HepG2 (cell line): ENCODE measurements at regions not wholly inside any gene's neighbourhood (a gene's known extent, or its start where the extent isn't known, plus 50 kb on each side); places are given as distances from the start of the nearest gene placed in this dataset.

Source experiments
- ATAC-seq: fragments of 200-7000 bp; cut with Tn5 transposase; 3 replicates; pipeline ENCODE4 v1.9.1; 2020; ENCODE audit warnings: mild to moderate bottlenecking, moderate library complexity
- BruUV-seq: library from RNA; stranded (reverse); fragments of 400-500 nt; replicated peaks from 2 replicates; lab custom pipeline; 2021; lab: Mats Ljungman, UMichigan
- CTCF ChIA-PET: fragments of 300-600 bp; formaldehyde crosslinking; extraction: SDS; loops from one replicate; lab custom pipeline; 2021; ENCODE audit warnings: low total read pairs, inconsistent platforms, low intra/inter-chr PET ratio; lab: Yijun Ruan, JAX
- POLR2A ChIA-PET: fragments of 350-600 bp; sonication (Branson Sonifier 250); formaldehyde crosslinking; loops from one replicate; lab custom pipeline; 2020; ENCODE audit warnings: antibody characterized with exemption, inconsistent platforms; lab: Yijun Ruan, JAX
- DNase-seq: peaks from one replicate; pipeline ENCODE4 v3.0.0-alpha.2; 2015; ENCODE audit warnings: low spot score
- FAIRE-seq: peaks from 3 replicates; lab custom pipeline; 2011; peaks lifted over from hg19 to GRCh38; lab: Jason Lieb, UNC
- H2AFZ ChIP-seq: one replicate; pipeline ENCODE4 v1.6.1; 2011; ENCODE audit warnings: low read length, inconsistent platforms
- H3K27ac ChIP-seq: fragments of 300-600 bp; 3 replicates; pipeline ENCODE4 v1.8.0; 2011; ENCODE audit warnings: mixed run types, mild to moderate bottlenecking, mixed read lengths, low read length, inconsistent platforms; ENCODE audit not compliant: insufficient read depth; ENCODE audit errors: extremely low read length
- H3K27me3 ChIP-seq, 2 experiments: fragments of 200-600 bp in 1 of 2; 2 replicates in 1 of 2; 3 replicates in 1 of 2; pipeline versions ENCODE4 v1.6.0 to v1.8.0; 2011; ENCODE audit warnings: low read length in 2 of 2, mild to moderate bottlenecking in 2 of 2, moderate library complexity in 2 of 2, inconsistent platforms in 1 of 2; ENCODE audit not compliant: insufficient read depth in 2 of 2, control insufficient read depth in 1 of 2
- H3K36me3 ChIP-seq, 2 experiments: fragments of 200-600 bp in 1 of 2; replicated peaks in 1 of 2; 2 replicates in 1 of 2; 3 replicates in 1 of 2; pipeline versions ENCODE4 v1.5.1 to v1.8.0; 2011; ENCODE audit warnings: low read length in 2 of 2, inconsistent platforms in 1 of 2; ENCODE audit not compliant: insufficient read depth in 2 of 2, control insufficient read depth in 1 of 2
- H3K4me1 ChIP-seq: 2 replicates; pipeline ENCODE4 v1.5.1; 2012; ENCODE audit warnings: low read length, inconsistent platforms; ENCODE audit not compliant: insufficient read depth
- H3K4me2 ChIP-seq: 2 replicates; pipeline ENCODE4 v1.6.0; 2011; ENCODE audit warnings: low read depth, low read length, inconsistent platforms
- H3K4me3 ChIP-seq, 3 experiments: fragments of 200-600 bp in 1 of 3; sonication (generic), shearing (Covaris generic) in 1 of 3; replicated peaks in 1 of 3; 2 replicates each; pipeline ENCODE4 v1.5.1; 2011 to 2016; ENCODE audit warnings: low read length in 3 of 3, inconsistent platforms in 2 of 3, low read depth in 2 of 3, mild to moderate bottlenecking in 2 of 3, control low read depth in 1 of 3, mixed read lengths in 1 of 3; ENCODE audit not compliant: insufficient read depth in 1 of 3
- H3K79me2 ChIP-seq: one replicate; pipeline ENCODE4 v1.6.1; 2011; ENCODE audit warnings: low read length, inconsistent platforms; ENCODE audit not compliant: insufficient read depth
- H3K9ac ChIP-seq: 2 replicates; pipeline ENCODE4 v1.6.0; 2011; ENCODE audit warnings: mild to moderate bottlenecking, low read depth, low read length, inconsistent platforms; ENCODE audit not compliant: insufficient read depth
- H3K9me3 ChIP-seq: 2 replicates; pipeline ENCODE4 v1.5.1; 2012; ENCODE audit warnings: mild to moderate bottlenecking, low read length
- H4K20me1 ChIP-seq: 2 replicates; pipeline ENCODE4 v1.6.0; 2011; ENCODE audit warnings: inconsistent platforms, mild to moderate bottlenecking, low read length, moderate library complexity; ENCODE audit not compliant: insufficient read depth
- CSRNP2 ChIP-seq: sonication (generic); formaldehyde crosslinking; conservative IDR thresholded peaks from 2 replicates; pipeline ENCODE4 v1.8.0; 2022; ENCODE audit warnings: low read depth, missing genetic modification reagents
- HOXA3 ChIP-seq: sonication (generic); formaldehyde crosslinking; IDR thresholded peaks from 2 replicates; pipeline ENCODE4 v1.5.0; 2020; ENCODE audit warnings: missing genetic modification reagents
- RXRB ChIP-seq: IDR thresholded peaks from 2 replicates; pipeline ENCODE4 v1.6.1; 2016; ENCODE audit warnings: borderline replicate concordance, missing genetic modification reagents, missing compliant biosample characterization
- SNAPC2 ChIP-seq: sonication (generic); formaldehyde crosslinking; IDR thresholded peaks from 2 replicates; pipeline ENCODE4 v1.8.1; 2022; ENCODE audit warnings: mild to moderate bottlenecking, missing genetic modification reagents
- SP140L ChIP-seq: sonication (generic); formaldehyde crosslinking; IDR thresholded peaks from 2 replicates; pipeline ENCODE4 v1.4.0; 2020; ENCODE audit warnings: missing genetic modification reagents, borderline replicate concordance
- ZFP36L1 ChIP-seq: sonication (generic); formaldehyde crosslinking; IDR thresholded peaks from 2 replicates; pipeline ENCODE4 v1.8.0; 2022; ENCODE audit warnings: mild to moderate bottlenecking, missing genetic modification reagents, moderate library complexity
- ZNF207 ChIP-seq: fragments of 450-650 bp; IDR thresholded peaks from 2 replicates; pipeline ENCODE4 v1.6.1; 2016; ENCODE audit warnings: antibody characterized with exemption, borderline replicate concordance
- ZNF367 ChIP-seq: sonication (generic); formaldehyde crosslinking; IDR thresholded peaks from 2 replicates; pipeline ENCODE4 v1.4.0; 2020; ENCODE audit warnings: missing genetic modification reagents, borderline replicate concordance
- ZNF556 ChIP-seq: sonication (generic); formaldehyde crosslinking; IDR thresholded peaks from 2 replicates; pipeline ENCODE4 v1.4.0; 2020; ENCODE audit warnings: mild to moderate bottlenecking, missing genetic modification reagents, borderline replicate concordance
- ZNF720 ChIP-seq: sonication (generic); formaldehyde crosslinking; IDR thresholded peaks from 2 replicates; pipeline ENCODE4 v1.4.0; 2020; ENCODE audit warnings: missing genetic modification reagents
- WGBS: methylation state at CpG from one replicate; pipeline ENCODE4 v1.1.6; 2017; ENCODE audit warnings: low lambda C conversion rate; 5-methylcytosine and 5-hydroxymethylcytosine counted together
- in situ Hi-C: cut with HindIII; loops from 2 replicates; pipeline ENCODE4 v1.10.0; 2017; ENCODE audit warnings: low pct_unique_long_range_greater_than_20kb; ENCODE audit not compliant: extremely low pct_ligation_motif_present
- intact Hi-C: fragments of 100-400 bp; cut with micrococcal nuclease; formaldehyde crosslinking; loops from one replicate; pipeline ENCODE4 v1.10.0; 2022; ENCODE audit not compliant: unreplicated experiment
- TF ChIP-seq, protein P1 (sequence below): sonication (generic); formaldehyde crosslinking; IDR thresholded peaks from 2 replicates; pipeline ENCODE4 v1.5.0; 2020; ENCODE audit warnings: missing genetic modification reagents, mild to moderate bottlenecking, borderline replicate concordance
- TF ChIP-seq, protein P2 (sequence below): IDR thresholded peaks from 2 replicates; pipeline ENCODE4 v1.6.1; 2018; ENCODE audit warnings: missing genetic modification reagents, mild to moderate bottlenecking, missing compliant biosample characterization

DNA sequence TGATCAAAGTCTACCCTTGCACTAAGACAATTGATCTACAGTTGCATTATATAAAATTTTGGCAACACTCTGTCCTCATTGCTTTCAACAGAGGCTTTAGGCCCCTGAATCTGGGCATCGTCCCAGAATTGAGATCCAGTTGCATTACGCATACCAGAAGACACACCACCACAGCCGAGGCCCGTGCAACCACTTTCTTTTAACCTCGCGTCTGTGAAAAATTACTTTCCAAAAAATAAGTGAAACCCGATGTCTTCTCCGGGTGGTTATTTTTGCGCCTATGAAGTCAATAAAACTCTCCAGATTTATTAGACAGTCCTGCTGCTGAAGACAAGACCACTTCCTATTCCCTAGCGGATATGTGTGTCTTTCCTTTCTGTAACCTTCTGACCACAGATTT lies 52.1 kb upstream of the NFIB start (continued):
- TF ChIP-seq, protein P1, sequence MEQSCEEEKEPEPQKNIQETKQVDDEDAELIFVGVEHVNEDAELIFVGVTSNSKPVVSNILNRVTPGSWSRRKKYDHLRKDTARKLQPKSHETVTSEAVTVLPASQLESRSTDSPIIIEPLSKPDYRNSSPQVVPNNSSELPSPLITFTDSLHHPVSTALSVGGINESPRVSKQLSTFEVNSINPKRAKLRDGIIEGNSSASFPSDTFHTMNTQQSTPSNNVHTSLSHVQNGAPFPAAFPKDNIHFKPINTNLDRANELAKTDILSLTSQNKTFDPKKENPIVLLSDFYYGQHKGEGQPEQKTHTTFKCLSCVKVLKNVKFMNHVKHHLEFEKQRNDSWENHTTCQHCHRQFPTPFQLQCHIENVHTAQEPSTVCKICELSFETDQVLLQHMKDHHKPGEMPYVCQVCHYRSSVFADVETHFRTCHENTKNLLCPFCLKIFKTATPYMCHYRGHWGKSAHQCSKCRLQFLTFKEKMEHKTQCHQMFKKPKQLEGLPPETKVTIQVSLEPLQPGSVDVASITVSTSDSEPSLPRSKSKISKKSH (CRISPR knock-in tag): no peak
- TF ChIP-seq SP140L (no peak), ZFP36L1 (CRISPR knock-in tag) (no peak), ZNF720 (no peak)
- TF ChIP-seq, protein P2, sequence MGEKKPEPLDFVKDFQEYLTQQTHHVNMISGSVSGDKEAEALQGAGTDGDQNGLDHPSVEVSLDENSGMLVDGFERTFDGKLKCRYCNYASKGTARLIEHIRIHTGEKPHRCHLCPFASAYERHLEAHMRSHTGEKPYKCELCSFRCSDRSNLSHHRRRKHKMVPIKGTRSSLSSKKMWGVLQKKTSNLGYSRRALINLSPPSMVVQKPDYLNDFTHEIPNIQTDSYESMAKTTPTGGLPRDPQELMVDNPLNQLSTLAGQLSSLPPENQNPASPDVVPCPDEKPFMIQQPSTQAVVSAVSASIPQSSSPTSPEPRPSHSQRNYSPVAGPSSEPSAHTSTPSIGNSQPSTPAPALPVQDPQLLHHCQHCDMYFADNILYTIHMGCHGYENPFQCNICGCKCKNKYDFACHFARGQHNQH (CRISPR knock-in tag): no peak
- TF ChIP-seq, all 625 proteins: peak for 0

DNA sequence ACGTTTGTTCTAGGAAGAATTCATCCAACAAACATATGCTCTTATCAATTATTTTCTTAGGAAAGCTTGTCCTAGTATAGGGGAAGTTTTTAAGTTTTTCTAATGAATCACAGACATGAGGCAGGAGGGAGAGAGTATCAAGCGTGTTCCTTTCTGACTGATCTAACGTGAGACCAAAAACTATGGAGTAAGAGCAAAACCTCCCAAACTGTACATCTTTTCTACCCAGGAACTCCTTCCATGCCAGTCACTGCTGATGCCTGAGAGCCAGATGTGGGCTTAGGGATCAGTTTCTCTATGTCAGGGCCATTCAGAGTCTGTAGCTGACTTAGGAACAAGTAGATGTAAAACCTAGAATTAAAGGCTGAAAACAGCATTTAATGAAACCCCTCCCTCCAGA lies 51.7 kb upstream of the NFIB start:
- no peak overlapping the region for H3K27ac ChIP-seq
- H3K79me2 ChIP-seq: no peaks in the 10 kb centered on the region
- H4K20me1 ChIP-seq: no peaks in the 10 kb centered on the region
- no peaks in the 10 kb centered on the region for H3K27me3 ChIP-seq
- H3K4me3 ChIP-seq: no peak overlapping the region
- H3K9ac ChIP-seq: no peak overlapping the region
- TF ChIP-seq ZNF556 (CRISPR knock-in tag) (no peak), RXRB (CRISPR knock-in tag) (no peak), ZNF367 (no peak), SNAPC2 (CRISPR knock-in tag) (no peak), ZNF207 (no peak), CSRNP2 (CRISPR knock-in tag) (no peak), HOXA3 (no peak)
- no peaks in the 10 kb centered on the region for H3K36me3 ChIP-seq
- H3K9me3 ChIP-seq: no peaks in the 10 kb centered on the region
- ChIA-PET CTCF (no interaction called here), POLR2A (no interaction called here)
- 3% methylated on average over 3 of the region's 3 CpGs for WGBS
- FAIRE-seq (no peak), ATAC-seq (no peak), DNase-seq (no peak)
- BruUV-seq: no TSS peak
- no peak overlapping the region for H2AFZ ChIP-seq
- intact Hi-C loops: no loop called here
- peaks cover 14% of the 10 kb centered on the region for H3K4me1 ChIP-seq
- no peak overlapping the region for H3K4me2 ChIP-seq
- in situ Hi-C loops: loop anchor here (25.0 kb wide), 3 partner anchors 553 to 1328 kb away; no protein-coding TSS in a partner anchor
